Hepatocyte (in vitro differentiated cells): ENCODE measurements at regions not wholly inside any gene's neighbourhood (a gene's known extent, or its start where the extent isn't known, plus 50 kb on each side); places are given as distances from the start of the nearest gene placed in this dataset.

Experiments
- DNase-seq: peaks from one replicate; pipeline ENCODE4 v3.0.0-alpha.2; 2016; ENCODE audit warnings: low spot score
- H2AFZ ChIP-seq: fragments of 200-600 bp; sonication (generic); 2 replicates; pipeline ENCODE4 v1.6.0; 2016; ENCODE audit warnings: antibody characterized with exemption, mild to moderate bottlenecking
- H3K27ac ChIP-seq: fragments of 200-600 bp; sonication (generic); 2 replicates; pipeline ENCODE4 v1.5.1; 2016; ENCODE audit warnings: mild to moderate bottlenecking
- H3K27me3 ChIP-seq: fragments of 200-600 bp; sonication (generic); 2 replicates; pipeline ENCODE4 v1.6.1; 2016
- H3K36me3 ChIP-seq: fragments of 200-600 bp; sonication (generic); replicated peaks from 2 replicates; pipeline ENCODE4 v1.5.1; 2016; ENCODE audit warnings: low read depth; ENCODE audit not compliant: insufficient read depth
- H3K4me1 ChIP-seq: fragments of 200-600 bp; sonication (generic); 2 replicates; pipeline ENCODE4 v1.5.1; 2016; ENCODE audit warnings: mild to moderate bottlenecking, moderate library complexity; ENCODE audit not compliant: insufficient read depth
- H3K4me2 ChIP-seq: fragments of 200-600 bp; sonication (generic); 2 replicates; pipeline ENCODE4 v1.6.0; 2016
- H3K4me3 ChIP-seq: fragments of 200-600 bp; sonication (generic); 2 replicates; pipeline ENCODE4 v1.5.1; 2016; ENCODE audit warnings: mild to moderate bottlenecking
- H3K79me2 ChIP-seq: fragments of 200-600 bp; sonication (generic); 2 replicates; pipeline ENCODE4 v1.6.0; 2017; ENCODE audit warnings: mild to moderate bottlenecking
- H3K9me2 ChIP-seq: fragments of 200-600 bp; sonication (generic); replicated peaks from 2 replicates; pipeline ENCODE4 v1.6.0; 2017; ENCODE audit warnings: mild to moderate bottlenecking; ENCODE audit not compliant: insufficient read depth
- H3K9me3 ChIP-seq: fragments of 200-600 bp; sonication (generic); 2 replicates; pipeline ENCODE4 v1.5.1; 2016; ENCODE audit warnings: low read depth, mild to moderate bottlenecking
- H4K20me1 ChIP-seq: fragments of 200-600 bp; sonication (generic); 2 replicates; pipeline ENCODE4 v1.6.0; 2016; ENCODE audit warnings: mild to moderate bottlenecking; ENCODE audit not compliant: insufficient read depth, poor library complexity, severe bottlenecking
- CTCF ChIP-seq: fragments of 200-600 bp; sonication (generic); IDR thresholded peaks from 2 replicates; pipeline ENCODE4 v1.5.1; 2016; ENCODE audit warnings: antibody characterized with exemption, mild to moderate bottlenecking; ENCODE audit not compliant: poor library complexity
- EZH2 ChIP-seq: fragments of 200-600 bp; sonication (generic); IDR thresholded peaks from 2 replicates; pipeline ENCODE4 v1.6.1; 2016; ENCODE audit warnings: antibody characterized with exemption, mild to moderate bottlenecking, borderline replicate concordance
- EZH2phosphoT487 ChIP-seq: fragments of 200-600 bp; sonication (generic); IDR thresholded peaks from one replicate; pipeline ENCODE4 v1.6.1; 2018; ENCODE audit warnings: antibody characterized with exemption, mild to moderate bottlenecking, low read depth, moderate library complexity; ENCODE audit not compliant: unreplicated experiment, severe bottlenecking
- WGBS: methylation state at CpG from one replicate; pipeline ENCODE4 v1.1.6; 2016; ENCODE audit warnings: low lambda C conversion rate; ENCODE audit errors: missing lambda C conversion rate; 5-methylcytosine and 5-hydroxymethylcytosine counted together

- no peaks in the 10 kb centered on the region for H3K79me2 ChIP-seq
- H3K9me3 ChIP-seq: no peaks in the 10 kb centered on the region
- no peak overlapping the region for H3K4me3 ChIP-seq
- TF ChIP-seq EZH2: no peak
- TF ChIP-seq CTCF: no peak
- no peak for TF ChIP-seq EZH2phosphoT487
- H3K27ac ChIP-seq: no peak overlapping the region
- H3K27me3 ChIP-seq: no peaks in the 10 kb centered on the region
- no peak for DNase-seq
- no peaks in the 10 kb centered on the region for H3K4me1 ChIP-seq
- no peak overlapping the region for H2AFZ ChIP-seq
- WGBS: 85% methylated on average over 2 of the region's 2 CpGs
- no peaks in the 10 kb centered on the region for H4K20me1 ChIP-seq
- no peaks in the 10 kb centered on the region for H3K36me3 ChIP-seq
- no peak overlapping the region for H3K4me2 ChIP-seq
- H3K9me2 ChIP-seq: no peaks in the 10 kb centered on the region
Measured at GRCh38 chrX:80098038-80098437, 83.5 kb downstream of the TBX22 start.

GRCh38 chrX:80120335-80120734, 105.8 kb downstream of the TBX22 start:
- no peaks in the 10 kb centered on the region for H3K9me3 ChIP-seq
- H3K36me3 ChIP-seq: no peaks in the 10 kb centered on the region
- H3K9me2 ChIP-seq: no peaks in the 10 kb centered on the region
- no peak overlapping the region for H3K4me2 ChIP-seq
- H3K27ac ChIP-seq: no peak overlapping the region
- no peak overlapping the region for H2AFZ ChIP-seq
- WGBS: 74% methylated on average over 1 of the region's 1 CpG
- no peak for DNase-seq
- H4K20me1 ChIP-seq: no peaks in the 10 kb centered on the region
- no peak overlapping the region for H3K4me3 ChIP-seq
- H3K4me1 ChIP-seq: no peaks in the 10 kb centered on the region
- H3K27me3 ChIP-seq: no peaks in the 10 kb centered on the region
- TF ChIP-seq EZH2phosphoT487: no peak
- no peaks in the 10 kb centered on the region for H3K79me2 ChIP-seq

GRCh38 chrX:80138938-80139337, 124.4 kb downstream of the TBX22 start:
- no peaks in the 10 kb centered on the region for H3K4me1 ChIP-seq
- no peak for DNase-seq
- H3K9me3 ChIP-seq: no peaks in the 10 kb centered on the region
- H4K20me1 ChIP-seq: no peaks in the 10 kb centered on the region
- WGBS: 33% methylated on average over 1 of the region's 1 CpG
- H3K9me2 ChIP-seq: no peaks in the 10 kb centered on the region
- TF ChIP-seq EZH2: no peak
- TF ChIP-seq EZH2phosphoT487: no peak
- no peak for TF ChIP-seq CTCF
- no peaks in the 10 kb centered on the region for H3K36me3 ChIP-seq
- no peak overlapping the region for H3K27ac ChIP-seq
- no peaks in the 10 kb centered on the region for H3K79me2 ChIP-seq
- no peak overlapping the region for H3K4me2 ChIP-seq
- H3K27me3 ChIP-seq: no peaks in the 10 kb centered on the region
- H2AFZ ChIP-seq: no peak overlapping the region
- no peak overlapping the region for H3K4me3 ChIP-seq

GRCh38 chrX:80139564-80139963, 125.0 kb downstream of the TBX22 start:
- no peak overlapping the region for H3K4me3 ChIP-seq
- no peaks in the 10 kb centered on the region for H3K4me1 ChIP-seq
- no peaks in the 10 kb centered on the region for H3K27me3 ChIP-seq
- H3K4me2 ChIP-seq: no peak overlapping the region
- H3K9me3 ChIP-seq: no peaks in the 10 kb centered on the region
- no peak for TF ChIP-seq EZH2phosphoT487
- TF ChIP-seq CTCF: no peak
- no peak overlapping the region for H3K27ac ChIP-seq
- H3K9me2 ChIP-seq: no peaks in the 10 kb centered on the region
- no peaks in the 10 kb centered on the region for H4K20me1 ChIP-seq
- H3K79me2 ChIP-seq: no peaks in the 10 kb centered on the region
- no peak overlapping the region for H2AFZ ChIP-seq
- WGBS: 43% methylated on average over 6 of the region's 6 CpGs
- DNase-seq: no peak
- no peaks in the 10 kb centered on the region for H3K36me3 ChIP-seq
